Kidney capillary endothelial cell (primary cell): ENCODE measurements at regions not wholly inside any gene's neighbourhood (a gene's known extent, or its start where the extent isn't known, plus 50 kb on each side); places are given as distances from the start of the nearest gene placed in this dataset.
"Not testable (repeated sequence)": the region's sequence is repeated elsewhere in the genome, so short reads cannot be mapped to it uniquely, and the experiment has no call there.

ENCODE experiments used
- DNase-seq: peaks from one replicate; pipeline ENCODE4 v3.0.0-alpha.2; 2018; ENCODE audit warnings: low spot score

DNA sequence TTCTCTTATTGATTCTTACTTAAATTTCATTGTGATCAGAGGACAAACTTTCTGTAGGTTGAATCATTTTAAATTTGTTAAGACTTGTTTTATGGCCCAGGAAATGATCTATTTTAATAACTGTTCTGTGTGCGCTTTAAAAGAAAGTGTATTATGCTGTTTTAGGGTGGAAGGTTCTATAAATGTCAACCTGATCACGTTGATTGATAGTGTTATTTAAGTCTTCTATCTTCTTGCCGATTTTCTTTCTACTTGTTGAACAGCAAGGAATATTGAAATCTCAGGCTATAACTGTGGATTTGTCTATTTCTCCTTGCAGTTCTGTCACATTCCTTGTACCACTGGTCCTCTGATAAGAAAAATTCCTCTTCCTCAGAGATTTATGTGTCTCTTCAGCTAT, 112.7 kb downstream of the TANC2 start:
- no peak for DNase-seq

DNA sequence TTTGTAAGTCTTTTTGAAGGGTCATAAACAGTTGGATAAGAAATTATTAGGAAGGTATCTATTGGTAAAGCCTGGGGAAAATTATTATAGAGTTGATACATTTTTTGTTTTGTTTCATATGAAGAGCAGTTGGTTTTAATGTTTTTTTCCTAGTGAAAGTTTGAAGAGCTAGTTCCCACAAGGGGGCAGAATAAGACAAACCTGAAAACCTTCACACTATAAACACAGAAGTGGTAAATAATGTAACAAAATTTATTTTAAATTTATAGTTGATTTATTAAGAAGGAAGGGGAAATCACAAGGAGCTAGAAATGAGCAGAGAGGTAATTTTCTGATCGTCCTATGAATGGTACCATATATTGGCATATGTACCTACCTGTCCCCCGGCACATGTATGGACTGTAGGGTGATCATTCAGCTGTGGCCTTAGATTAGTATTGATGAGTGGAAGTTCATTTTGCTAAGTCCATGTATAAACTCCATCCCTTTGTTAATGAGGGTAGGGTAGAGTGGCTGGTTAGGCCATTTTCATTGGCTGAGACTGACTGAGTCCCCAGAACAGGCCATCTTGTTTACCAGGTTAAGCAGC, 116.3 kb downstream of the TANC2 start:
- DNase-seq: peak; percentile 40

DNA sequence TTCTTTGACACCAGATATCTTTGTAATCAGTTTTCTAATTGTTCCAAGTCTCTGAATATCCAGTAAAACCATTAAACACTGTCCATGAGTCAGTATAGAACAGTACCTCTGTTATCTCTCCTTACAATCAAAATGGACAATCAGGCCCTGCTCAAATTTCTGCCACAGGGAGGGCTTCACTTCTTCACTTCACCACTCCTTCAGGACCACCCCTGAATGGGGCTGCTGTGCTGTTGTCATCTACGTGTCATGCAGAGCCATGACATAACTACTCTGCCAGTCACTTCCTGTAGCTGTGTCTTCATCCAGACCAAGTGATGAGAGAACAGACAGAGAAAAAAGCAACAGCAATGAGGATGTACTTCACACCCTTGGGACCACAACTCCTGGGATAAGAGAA, 116.9 kb downstream of the TANC2 start:
- peak; percentile 16 for DNase-seq

DNA sequence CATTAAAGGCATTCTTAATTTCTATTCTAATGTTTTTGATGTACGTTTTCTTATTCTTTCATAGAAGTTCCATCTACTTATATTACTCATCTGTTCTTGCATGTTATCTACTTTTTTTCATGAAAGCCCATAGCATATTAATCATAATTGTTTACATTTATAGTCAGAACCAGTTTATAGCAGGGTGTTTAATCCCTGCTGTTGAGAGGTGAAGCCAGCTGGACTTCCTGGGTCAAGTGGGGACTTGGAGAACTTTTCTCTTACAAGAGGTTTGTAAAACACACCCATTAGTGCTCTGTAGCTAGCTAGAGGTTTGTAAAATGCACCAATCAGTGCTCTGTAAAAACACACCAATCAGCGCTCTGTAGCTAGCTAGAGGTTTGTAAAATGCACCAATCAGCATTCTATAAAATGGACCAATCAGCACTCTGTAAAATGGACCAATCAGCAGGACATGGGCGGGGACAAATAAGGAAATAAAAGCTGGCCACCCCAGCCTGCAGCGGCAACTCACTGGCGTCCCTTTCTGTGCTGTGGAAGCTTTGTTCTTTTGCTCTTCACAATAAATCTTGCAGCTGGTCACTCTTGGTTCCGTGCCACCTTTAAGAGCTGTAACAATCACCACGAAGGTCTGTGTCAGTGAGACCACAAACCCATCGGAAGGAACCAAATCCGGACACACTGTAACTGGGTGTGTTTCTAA, 120.6 kb downstream of the TANC2 start:
- no peak for DNase-seq

DNA sequence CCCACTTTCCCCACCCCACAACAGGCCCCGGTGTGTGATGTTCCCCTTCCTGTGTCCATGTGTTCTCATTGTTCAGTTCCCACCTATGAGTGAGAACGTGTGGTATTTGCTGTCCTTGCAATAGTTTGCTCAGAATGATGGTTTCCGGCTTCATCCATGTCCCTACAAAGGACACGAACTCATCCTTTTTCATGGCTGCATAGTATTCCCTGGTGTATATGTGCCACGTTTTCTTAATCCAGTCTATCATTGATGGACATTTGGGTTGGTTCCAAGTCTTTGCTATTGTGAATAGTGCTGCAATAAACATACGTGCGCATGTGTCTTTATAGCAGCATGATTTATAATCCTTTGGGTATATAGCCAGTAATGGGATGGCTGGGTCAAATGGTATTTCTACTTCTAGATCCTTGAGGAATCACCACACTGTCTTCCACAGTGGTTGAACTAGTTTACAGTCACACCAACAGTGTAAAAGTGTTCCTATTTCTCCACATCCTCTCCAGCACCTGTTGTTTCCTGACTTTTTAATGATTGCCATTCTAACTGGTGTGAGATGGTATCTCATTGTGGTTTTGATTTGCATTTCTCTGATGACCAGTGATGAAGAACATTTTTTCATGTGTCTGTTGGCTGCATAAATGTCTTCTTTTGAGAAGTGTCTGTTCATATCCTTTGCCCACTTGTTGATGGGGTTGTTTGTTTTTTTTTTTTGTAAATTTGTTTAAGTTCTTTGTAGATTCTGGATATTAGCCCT, 124.5 kb downstream of the TANC2 start:
- DNase-seq: not testable (repeated sequence)

DNA sequence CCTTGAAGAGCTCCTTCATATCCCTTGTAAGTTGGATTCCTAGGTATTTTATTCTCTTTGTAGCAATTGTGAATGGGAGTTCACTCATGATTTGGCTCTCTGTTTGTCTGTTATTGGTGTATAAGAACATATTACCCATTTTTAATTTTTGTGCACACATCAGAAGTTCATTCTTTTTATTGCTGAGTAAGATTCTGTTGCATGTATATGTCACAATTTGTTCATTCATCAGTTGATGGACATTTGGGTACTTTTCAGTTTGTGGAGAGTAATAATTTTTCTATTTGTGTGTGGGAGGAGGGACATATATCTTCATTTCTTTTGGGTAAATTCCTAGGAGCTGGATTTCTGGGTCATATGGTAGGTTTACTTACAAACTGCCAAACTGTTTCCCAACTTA, 125.9 kb downstream of the TANC2 start:
- not testable (repeated sequence) for DNase-seq

DNA sequence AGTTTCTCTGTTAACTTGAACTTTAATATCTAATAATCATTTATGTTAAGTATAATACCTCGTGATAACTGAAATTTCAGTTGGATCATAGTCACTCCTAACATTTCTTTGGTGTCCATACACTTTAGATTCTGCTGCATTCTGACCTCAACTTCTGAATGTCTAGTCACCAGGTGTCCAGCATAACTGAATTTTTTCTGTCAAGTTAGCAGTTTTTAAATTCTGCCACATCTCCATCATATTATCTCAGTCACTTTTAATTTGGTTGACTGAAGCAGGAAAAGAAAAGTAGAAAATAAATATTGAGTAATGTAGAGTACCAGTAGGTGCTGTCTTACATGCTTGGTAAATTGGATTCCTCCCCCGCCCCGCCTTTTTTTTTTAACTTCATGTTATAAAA, 128.6 kb downstream of the TANC2 start:
- no peak for DNase-seq

DNA sequence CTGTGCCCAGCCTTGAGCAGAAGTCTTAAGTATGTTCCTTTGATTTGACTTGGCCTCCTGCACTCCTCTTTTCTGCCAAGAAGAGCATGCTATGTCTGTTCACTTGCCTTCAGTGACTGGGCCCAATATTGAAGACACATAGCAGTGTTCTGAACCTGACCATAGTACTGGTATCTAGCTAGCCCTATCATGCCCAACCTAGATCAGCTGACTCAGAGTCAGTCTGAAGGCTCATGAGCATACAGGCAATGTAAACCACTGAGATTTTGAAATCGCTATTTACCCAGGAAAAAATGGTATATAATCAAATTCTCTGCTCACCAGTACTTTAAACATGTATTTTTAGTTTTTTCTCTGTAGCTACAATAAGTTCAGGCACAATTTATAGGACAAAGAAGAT, 129.4 kb downstream of the TANC2 start:
- DNase-seq: no peak

DNA sequence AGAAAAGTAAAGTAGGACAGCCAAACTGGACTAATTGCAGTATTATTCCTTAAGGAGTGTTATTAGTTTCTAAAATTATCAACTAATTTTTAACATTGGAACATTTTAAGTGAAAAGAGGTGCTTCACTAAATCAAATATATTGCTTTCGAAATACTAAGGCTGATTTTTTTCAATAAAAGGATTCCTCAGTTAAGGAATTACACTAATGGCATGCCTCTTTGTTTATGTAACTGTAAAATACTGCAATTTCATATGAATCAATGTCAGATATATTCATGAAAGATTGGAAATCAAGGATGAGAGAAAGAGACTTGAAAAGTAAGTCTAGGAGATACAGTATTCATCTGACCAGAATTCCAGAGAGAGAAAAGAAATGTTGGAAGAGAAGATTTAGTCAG, 129.8 kb downstream of the TANC2 start:
- DNase-seq: no peak

DNA sequence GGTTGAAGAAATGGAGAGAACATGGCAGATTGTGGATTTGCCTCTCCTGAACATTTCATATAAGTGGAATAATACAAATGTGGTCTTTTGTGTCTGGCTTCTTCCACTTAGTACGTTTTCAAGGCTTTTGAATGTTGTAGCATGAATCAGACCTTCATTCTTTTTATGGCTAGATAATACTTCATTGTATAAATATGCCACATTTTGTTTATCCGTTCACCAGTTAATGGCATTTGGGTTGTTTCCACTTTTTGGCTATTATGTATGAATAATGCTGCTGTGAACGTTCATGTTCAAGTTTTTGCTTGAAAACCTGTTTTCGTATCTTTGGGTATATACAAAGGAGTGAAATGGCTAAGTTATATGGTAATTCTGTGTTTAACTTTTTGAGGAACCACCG, 130.4 kb downstream of the TANC2 start:
- DNase-seq: no peak

DNA sequence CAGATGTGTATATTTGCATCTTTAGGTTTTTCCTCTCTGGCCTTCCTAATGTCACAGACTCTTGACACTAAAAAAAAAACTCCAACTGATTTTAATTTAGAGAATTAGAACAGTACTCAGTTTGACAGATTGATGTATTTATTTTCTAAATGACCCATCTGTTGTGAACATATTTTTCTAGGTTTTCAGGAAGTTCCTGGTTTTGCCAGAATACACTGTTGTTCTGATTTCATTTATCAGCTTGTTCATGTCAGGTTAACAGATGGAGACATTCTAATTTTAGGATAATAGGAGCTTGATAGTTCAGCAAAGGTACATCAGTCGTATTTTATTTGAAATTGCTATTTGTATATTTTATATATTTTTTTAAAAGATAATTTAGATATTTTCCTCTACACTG, 133.4 kb downstream of the TANC2 start:
- DNase-seq: no peak

DNA sequence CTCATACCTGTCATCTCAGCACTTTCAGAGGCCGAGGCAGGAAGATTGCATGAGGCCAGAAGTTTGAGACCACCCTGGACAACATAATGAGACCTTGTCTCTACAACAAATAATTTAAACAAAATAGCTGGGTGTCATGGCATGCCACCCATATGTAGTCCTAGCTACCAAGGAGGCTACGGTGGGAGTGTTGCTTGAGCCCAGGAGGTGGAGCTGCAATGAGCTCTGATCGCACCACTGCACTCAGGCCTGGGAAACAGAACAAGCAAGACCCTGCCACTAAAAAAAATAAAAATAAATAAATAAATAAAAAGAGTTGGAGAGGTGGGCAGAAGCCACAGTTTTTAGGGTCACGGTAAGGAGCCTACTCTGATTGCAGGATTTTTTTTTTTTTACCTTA, 136.0 kb downstream of the TANC2 start:
- DNase-seq: no peak

DNA sequence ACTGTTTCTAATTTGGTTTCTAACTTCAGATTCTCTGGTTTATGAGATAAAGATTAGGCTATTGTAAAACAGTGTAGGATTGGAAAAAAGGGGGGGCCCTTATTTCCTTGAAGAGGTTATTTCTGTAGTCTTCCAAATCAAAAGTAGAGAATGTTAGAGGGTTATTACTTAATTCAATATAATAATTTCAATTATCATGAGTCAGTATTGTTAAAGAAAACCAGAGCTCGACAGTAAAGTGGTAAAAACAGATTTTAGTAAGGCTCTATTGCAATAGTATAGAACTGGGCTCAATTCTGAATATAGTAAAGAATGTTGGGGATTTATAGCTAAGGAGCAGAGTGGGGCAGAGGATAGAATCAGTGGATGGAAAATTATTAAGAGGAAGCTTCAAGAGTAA, 140.0 kb downstream of the TANC2 start:
- DNase-seq: no peak

DNA sequence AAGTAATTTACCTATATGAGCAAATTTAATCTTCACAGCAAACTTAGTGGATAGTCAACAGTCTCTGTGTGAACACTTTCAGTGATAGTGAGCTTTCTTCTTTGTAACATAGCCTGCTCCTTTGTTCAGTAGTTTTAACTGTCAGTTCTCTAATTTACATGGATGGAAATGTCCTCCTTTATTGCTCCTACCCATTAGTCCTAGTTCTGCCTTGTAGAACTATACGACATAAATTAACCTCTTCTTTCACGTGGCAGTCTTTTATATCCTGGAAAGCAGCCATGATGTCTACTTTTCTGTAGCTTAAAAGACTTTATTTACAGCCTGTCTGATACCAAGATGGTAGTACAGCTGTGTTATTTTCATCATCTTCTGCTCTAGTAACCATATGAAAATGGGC, 143.6 kb downstream of the TANC2 start:
- no peak for DNase-seq

DNA sequence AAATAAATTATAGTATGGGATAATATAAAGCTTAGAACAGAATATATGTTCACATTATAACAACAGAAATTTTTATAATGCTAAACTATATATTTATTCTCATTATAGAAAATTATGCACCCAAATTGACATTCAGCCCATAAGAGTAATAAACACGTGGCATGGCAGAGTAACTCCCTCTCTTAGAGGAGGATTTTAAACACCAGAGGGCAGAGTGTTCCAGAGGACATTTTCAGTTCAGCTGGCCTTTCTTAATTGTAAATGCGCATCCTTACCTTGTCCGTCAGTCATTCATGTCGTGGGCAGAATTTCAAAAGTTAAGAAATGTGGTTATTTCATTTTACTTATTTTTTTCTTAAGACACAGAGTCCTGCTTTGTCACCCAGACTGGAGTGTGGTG, 147.1 kb downstream of the TANC2 start:
- DNase-seq: no peak

DNA sequence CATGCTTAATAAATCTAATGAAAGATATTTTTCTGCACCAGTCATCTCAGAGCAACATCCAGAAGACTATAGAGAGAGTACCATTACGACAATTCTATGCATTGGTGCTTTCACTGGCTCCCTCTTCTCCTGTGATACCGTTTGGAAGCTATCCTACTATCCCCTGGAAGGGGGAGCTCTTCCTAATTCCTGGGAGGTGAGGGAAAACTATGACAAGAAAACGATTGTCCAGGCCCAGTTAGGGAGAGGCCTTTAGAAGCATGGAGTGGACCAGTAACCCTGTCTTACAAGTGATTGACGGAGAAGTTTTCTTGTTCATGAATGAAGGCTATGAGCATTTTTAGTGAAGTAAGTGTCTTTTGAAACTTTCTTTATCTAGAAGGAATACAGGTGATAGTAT, 150.2 kb downstream of the TANC2 start:
- DNase-seq: no peak

DNA sequence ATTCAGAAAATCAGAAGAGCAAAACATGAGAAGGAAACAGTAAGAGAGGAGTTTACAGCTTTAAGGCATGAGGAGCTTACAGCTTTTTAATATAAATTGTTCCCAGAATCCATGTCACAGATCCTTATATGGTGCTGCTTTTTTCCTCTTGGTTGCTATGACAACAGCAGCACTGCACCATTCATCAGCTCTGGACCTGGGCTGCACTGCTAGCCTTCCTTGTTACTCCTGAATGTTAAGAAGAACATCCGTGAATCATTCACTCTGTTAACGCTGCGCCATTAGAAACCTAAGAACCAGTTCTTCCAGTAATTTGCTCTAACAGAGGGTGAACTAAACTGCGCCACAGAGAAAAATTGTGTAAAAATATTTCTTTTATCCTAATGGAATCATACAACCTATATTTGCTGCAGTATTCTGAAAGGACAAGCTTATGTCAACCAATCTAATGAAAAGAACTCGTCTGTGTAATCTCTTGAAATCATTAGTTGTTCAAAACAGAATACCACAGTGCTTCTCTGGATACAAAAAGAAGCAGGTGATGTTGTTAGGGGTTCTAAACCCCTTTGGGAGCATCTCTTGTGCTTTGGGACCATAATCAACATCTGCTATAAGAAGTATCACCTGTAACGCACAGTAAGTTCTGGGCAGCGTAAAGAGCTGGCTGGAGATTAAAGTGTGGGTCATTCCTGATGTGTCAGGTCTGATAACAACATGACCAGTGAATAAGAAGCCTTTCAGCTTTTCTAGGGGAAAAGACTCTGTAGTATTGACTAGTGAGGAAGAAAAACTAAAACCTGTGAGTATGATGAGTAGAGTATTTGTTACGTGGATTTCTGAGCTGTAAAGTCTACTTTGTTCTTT, 151.2 kb downstream of the TANC2 start:
- DNase-seq: no peak

DNA sequence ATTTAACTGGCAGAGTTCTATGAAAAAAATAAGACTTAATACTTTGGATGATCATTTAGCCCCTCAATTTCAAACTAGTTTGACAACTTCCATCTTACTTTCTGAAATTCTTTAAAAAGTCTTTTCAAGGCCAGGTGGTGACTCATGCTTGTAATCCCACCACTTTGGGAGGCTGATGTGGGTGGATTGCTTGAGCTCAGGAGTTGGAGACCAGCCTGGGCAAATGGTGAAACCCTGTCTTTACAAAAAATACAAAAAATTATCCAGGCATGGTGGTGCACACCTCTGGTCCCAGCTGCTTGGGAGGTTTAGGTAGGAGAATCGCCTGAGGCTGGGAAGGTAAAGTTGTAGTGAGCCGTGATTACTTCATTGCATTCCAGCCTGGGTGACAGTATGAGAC, 154.4 kb downstream of the TANC2 start:
- DNase-seq: no peak

DNA sequence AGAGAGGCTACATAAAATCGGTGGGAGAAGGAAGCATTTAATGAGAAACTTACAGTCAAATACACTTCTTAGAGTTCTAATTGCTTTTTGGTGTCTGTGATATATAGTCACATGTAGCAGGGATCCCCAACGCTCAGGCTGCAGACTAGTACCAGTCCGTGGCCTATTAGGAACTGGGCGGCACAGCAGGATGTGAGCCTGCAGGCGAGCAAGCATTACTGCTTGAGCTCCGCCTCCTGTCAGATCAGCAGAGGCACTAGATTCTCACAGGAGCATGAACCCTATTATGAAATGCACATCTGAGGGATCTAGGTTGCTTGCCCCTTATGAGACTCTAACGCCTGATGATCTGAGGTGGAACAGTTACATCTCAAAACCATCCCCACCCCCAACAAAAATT, 158.5 kb downstream of the TANC2 start:
- DNase-seq: no peak

DNA sequence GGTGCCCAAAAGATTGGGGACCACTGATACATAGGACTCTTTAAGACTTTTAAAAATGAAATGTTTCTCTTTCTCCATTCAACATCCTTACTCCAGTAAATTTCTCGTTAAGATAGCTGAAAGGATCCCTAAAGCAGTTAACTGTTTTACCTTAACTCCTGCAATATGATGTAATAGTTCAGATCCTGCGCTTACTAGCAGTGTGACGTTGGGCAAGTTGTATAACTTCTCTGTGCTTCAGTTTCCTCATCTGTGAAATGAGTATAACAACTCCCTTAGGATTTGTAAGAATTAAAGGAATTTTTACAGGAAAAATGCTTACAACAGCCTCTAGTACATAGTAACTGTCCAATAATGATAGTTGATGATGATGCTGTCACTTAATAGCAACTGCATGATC, 158.9 kb downstream of the TANC2 start:
- no peak for DNase-seq

DNA sequence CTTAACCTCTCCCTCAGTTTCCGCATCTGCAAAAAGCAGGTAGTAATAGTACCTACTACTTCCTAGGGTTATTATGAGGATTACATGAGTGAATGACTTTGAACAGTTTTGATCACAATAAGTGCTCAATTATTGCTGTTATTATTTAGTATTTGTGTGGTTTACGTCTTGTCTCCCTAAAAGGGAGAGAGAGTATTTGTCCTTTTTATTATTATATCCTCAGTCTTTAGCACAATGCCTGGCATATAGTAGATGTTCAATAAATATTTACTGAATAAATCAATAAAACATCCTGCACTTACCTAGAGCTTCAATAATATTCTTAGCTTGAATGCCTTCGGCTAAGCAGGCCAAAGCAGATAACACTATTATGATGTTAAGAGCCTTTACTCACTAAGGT, 160.0 kb downstream of the TANC2 start:
- no peak for DNase-seq

DNA sequence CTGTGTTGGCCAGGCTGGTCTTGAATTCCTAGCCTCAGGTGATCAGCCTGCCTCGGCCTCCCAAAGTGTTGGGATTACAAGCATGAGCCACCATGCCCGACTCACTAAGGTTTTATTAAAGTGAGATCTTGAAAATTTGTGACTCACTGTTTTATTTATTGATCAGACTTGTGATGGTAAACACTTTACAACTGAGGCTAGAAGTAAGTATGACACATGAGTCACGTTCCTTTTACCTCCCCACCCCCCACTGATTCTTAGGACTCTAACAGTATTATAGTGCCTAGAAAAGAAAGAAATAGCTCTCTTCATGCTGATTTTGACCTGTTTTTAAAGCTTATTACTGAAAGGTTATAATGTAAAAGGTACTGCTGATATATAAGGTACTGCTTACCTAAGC, 160.6 kb downstream of the TANC2 start:
- DNase-seq: no peak

DNA sequence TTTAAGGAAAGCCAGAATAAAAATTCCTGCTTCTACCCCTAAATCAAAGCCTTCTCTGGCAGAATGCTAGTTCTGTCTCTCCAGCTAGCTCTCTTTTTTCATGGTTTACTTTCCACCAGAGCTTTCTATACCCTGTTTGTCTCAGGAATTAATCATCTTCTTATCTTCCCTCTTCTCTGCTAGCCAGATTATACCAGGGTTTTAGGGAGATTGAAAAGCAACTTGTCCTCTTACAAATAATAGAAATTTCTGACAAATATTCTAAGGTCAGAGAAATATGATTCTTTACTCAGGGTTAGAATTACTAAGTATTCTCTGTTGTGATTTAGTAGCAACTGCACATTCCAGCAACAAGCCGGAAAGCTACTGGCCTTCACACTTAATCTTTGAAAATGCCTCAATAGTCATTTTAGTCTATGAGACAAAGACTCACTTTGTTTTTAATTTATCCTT, 166.4 kb downstream of the TANC2 start:
- no peak for DNase-seq
